GM23248 (cell line): ENCODE measurements at regions not wholly inside any gene's neighbourhood (a gene's known extent, or its start where the extent isn't known, plus 50 kb on each side); places are given as distances from the start of the nearest gene placed in this dataset.
"Not testable (repeated sequence)": the region's sequence is repeated elsewhere in the genome, so short reads cannot be mapped to it uniquely, and the experiment has no call there.

ENCODE experiments used
- DNase-seq: peaks from one replicate; pipeline ENCODE4 v3.0.0-alpha.2; 2015
- H2AFZ ChIP-seq: fragments of 200-600 bp; sonication (generic); 2 replicates; pipeline ENCODE4 v1.6.1; 2016; ENCODE audit warnings: antibody characterized with exemption
- H3F3A ChIP-seq: fragments of 200-600 bp; sonication (generic); 2 replicates; pipeline ENCODE4 v1.6.1; 2016; ENCODE audit warnings: mild to moderate bottlenecking, antibody characterized with exemption, mixed run types; ENCODE audit not compliant: insufficient read depth
- H3K27ac ChIP-seq: fragments of 200-600 bp; sonication (generic); 2 replicates; pipeline ENCODE4 v1.5.1; 2016; ENCODE audit warnings: mild to moderate bottlenecking
- H3K27me3 ChIP-seq: fragments of 200-600 bp; sonication (generic); replicated peaks from 2 replicates; pipeline ENCODE4 v1.6.1; 2016; ENCODE audit warnings: mild to moderate bottlenecking; ENCODE audit not compliant: insufficient read depth
- H3K36me3 ChIP-seq: fragments of 200-600 bp; sonication (generic); 2 replicates; pipeline ENCODE4 v1.6.1; 2016; ENCODE audit warnings: low read depth, mild to moderate bottlenecking
- H3K4me1 ChIP-seq: fragments of 200-600 bp; sonication (generic); 2 replicates; pipeline ENCODE4 v1.6.1; 2016; ENCODE audit warnings: mild to moderate bottlenecking; ENCODE audit not compliant: insufficient read depth
- H3K4me2 ChIP-seq: fragments of 200-600 bp; sonication (generic); one replicate; pipeline ENCODE4 v1.6.1; 2016; ENCODE audit warnings: mild to moderate bottlenecking; ENCODE audit not compliant: unreplicated experiment
- H3K4me3 ChIP-seq: fragments of 200-600 bp; sonication (generic); 2 replicates; pipeline ENCODE4 v1.5.1; 2016; ENCODE audit warnings: mild to moderate bottlenecking
- H3K79me2 ChIP-seq: fragments of 200-600 bp; sonication (generic); 2 replicates; pipeline ENCODE4 v1.6.1; 2016; ENCODE audit warnings: mild to moderate bottlenecking; ENCODE audit not compliant: insufficient read depth
- H3K9ac ChIP-seq: fragments of 200-600 bp; sonication (generic); 2 replicates; pipeline ENCODE4 v1.6.1; 2016; ENCODE audit warnings: mild to moderate bottlenecking
- H3K9me2 ChIP-seq: fragments of 200-600 bp; sonication (generic); 2 replicates; pipeline ENCODE4 v1.6.1; 2016; ENCODE audit warnings: mixed run types, mild to moderate bottlenecking, moderate library complexity; ENCODE audit not compliant: insufficient read depth
- H3K9me3 ChIP-seq: fragments of 200-600 bp; sonication (generic); one replicate; pipeline ENCODE4 v1.6.1; 2017; ENCODE audit warnings: low read depth
- H4K20me1 ChIP-seq: fragments of 200-600 bp; sonication (generic); 2 replicates; pipeline ENCODE4 v1.6.0; 2016; ENCODE audit not compliant: insufficient read depth
- EZH2 ChIP-seq: fragments of 200-600 bp; sonication (generic); IDR thresholded peaks from 2 replicates; pipeline ENCODE4 v1.6.1; 2018; ENCODE audit warnings: antibody characterized with exemption, mild to moderate bottlenecking; ENCODE audit not compliant: insufficient read depth, poor library complexity, severe bottlenecking
- EZH2phosphoT487 ChIP-seq: fragments of 200-600 bp; sonication (generic); IDR thresholded peaks from 2 replicates; pipeline ENCODE4 v1.6.1; 2018; ENCODE audit warnings: antibody characterized with exemption, moderate library complexity, mild to moderate bottlenecking, low read depth; ENCODE audit not compliant: insufficient read depth
- WGBS, 2 experiments: methylation state at CpG; one replicate each; pipeline ENCODE4 v1.1.6; 2015 to 2017; ENCODE audit warnings: low lambda C conversion rate in 2 of 2, low coverage in 1 of 2; ENCODE audit errors: missing lambda C conversion rate in 2 of 2; 5-methylcytosine and 5-hydroxymethylcytosine counted together
- in situ Hi-C: fragments of 300-500 bp; cut with MboI; formaldehyde crosslinking; loops from 2 replicates; pipeline ENCODE4 v1.15.0; 2020

DNA sequence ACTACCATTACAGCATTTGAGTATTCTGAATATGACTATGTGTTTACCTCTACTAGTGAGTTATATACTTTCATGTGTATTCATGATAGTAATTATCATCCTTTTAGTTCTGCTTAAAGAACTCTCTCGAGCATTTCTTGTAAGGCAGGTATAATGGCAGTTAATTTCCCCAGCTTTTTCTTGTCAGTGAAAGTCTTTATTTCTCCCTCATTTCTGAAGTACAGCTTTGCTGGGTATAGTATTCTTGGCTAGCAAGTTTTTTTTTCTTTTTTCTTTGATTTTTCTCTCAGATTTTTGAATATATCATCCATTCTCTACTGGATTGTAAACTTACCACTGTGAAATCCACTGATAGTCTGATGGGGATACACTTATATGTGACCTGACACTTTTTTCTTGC, 165.9 kb upstream of the ARHGAP5 start:
- 18 to 30% methylated on average over 1 of the region's 1 CpG for WGBS, 2 experiments
- Histone ChIP-seq H3K27ac (no peak overlapping the region), H4K20me1 (no peaks in the 10 kb centered on the region), H3K4me3 (no peak overlapping the region), H3K27me3 (no peaks in the 10 kb centered on the region), H3K9me3 (no peaks in the 10 kb centered on the region), H3K36me3 (no peaks in the 10 kb centered on the region), H3F3A (no peaks in the 10 kb centered on the region), H2AFZ (no peak overlapping the region), H3K4me1 (no peaks in the 10 kb centered on the region), H3K9me2 (no peaks in the 10 kb centered on the region), H3K9ac (no peak overlapping the region), H3K79me2 (no peaks in the 10 kb centered on the region), H3K4me2 (no peak overlapping the region)
- in situ Hi-C loops: no loop called here
- TF ChIP-seq EZH2 (no peak), EZH2phosphoT487 (no peak)
- DNase-seq: no peak

DNA sequence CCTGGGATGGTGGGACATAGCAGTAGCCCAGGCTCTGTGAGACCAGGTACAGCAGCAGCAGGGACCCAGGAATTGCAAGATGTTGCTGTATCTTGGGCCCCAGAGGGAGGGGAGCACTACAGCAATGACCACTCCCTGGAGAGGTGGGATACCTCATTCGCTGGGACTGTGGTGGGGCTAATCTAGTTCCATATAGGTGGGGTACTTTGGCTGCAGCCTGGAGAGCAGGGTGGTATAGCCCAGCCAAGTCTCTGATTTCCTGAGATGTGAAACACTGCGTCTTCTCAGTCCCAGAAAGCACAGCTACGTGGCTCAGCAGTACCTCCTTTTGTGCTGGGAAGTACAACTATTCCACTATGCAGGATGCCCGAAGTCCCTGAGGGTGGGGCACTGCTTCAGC, 163.7 kb upstream of the ARHGAP5 start:
- in situ Hi-C loops: no loop called here
- no peaks in the 10 kb centered on the region for H3K27me3 ChIP-seq
- no peaks in the 10 kb centered on the region for H3F3A ChIP-seq
- 71 to 82% methylated on average over 4 of the region's 4 CpGs for WGBS, 2 experiments
- no peak overlapping the region for H3K4me3 ChIP-seq
- H3K27ac ChIP-seq: no peak overlapping the region
- H3K36me3 ChIP-seq: no peaks in the 10 kb centered on the region
- no peaks in the 10 kb centered on the region for H4K20me1 ChIP-seq
- no peaks in the 10 kb centered on the region for H3K9me3 ChIP-seq
- no peak overlapping the region for H3K4me2 ChIP-seq
- no peaks in the 10 kb centered on the region for H3K79me2 ChIP-seq
- TF ChIP-seq EZH2phosphoT487 (no peak), EZH2 (no peak)
- no peaks in the 10 kb centered on the region for H3K9me2 ChIP-seq
- H2AFZ ChIP-seq: no peak overlapping the region
- H3K4me1 ChIP-seq: no peaks in the 10 kb centered on the region
- H3K9ac ChIP-seq: no peak overlapping the region
- no peak for DNase-seq

DNA sequence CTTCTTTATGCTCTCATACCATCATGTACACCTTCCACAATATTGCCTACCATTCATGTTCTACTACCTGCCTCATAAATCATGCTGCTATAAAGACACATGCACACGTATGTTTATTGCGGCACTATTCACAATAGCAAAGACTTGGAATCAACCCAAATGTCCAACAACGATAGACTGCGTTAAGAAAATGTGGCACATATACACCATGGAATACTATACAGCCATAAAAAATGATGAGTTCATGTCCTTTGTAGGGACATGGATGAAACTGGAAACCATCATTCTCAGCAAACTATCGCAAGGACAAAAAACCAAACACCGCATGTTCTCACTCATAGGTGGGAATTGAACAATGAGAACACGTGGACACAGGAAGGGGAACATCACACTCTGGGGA, 158.8 kb upstream of the ARHGAP5 start:
- H3K27ac ChIP-seq, H3K36me3 ChIP-seq, H3K9me2 ChIP-seq, H3K27me3 ChIP-seq, H3F3A ChIP-seq, DNase-seq, H3K4me2 ChIP-seq, H3K4me1 ChIP-seq, H3K9me3 ChIP-seq, H3K9ac ChIP-seq, H3K79me2 ChIP-seq, in situ Hi-C loops, H3K4me3 ChIP-seq, H2AFZ ChIP-seq, H4K20me1 ChIP-seq: not testable (repeated sequence)
- WGBS, 2 experiments: 93 to 97% methylated on average over 4 to 5 of the region's 7 CpGs

DNA sequence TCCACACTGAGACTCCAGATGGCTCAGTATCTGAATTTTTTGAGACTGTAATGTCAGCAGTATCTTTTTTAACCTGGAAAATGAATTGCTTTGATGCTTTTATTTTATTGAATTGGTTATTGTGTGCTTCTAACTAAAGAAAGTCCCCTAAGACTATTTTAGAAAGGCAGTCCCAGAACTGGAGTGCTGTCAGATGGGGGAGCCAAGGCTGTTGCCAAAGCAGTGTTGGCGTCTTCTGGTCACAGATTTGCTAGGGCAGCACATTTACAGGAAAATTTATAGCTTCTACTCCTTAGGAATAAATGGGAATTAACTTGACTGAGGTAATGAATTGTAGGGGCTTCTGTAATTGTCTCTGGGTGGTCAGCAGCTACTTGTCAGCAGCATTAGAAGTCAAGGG, 157.1 kb upstream of the ARHGAP5 start:
- Histone ChIP-seq H3K9me2 (no peaks in the 10 kb centered on the region), H3K27me3 (no peaks in the 10 kb centered on the region), H3K4me1 (0 out of 2 replicates have a peak, but pooled peaks cover 9% of the 10 kb centered on the region), H3K4me2 (no peak overlapping the region), H3K9me3 (no peaks in the 10 kb centered on the region), H3K36me3 (no peaks in the 10 kb centered on the region), H3K27ac (no peak overlapping the region), H3K9ac (no peak overlapping the region), H3F3A (no peaks in the 10 kb centered on the region), H3K79me2 (no peaks in the 10 kb centered on the region), H3K4me3 (no peak overlapping the region), H4K20me1 (no peaks in the 10 kb centered on the region), H2AFZ (no peak overlapping the region)
- TF ChIP-seq EZH2phosphoT487: no peak
- in situ Hi-C loops: no loop called here
- DNase-seq: no peak
- WGBS, 2 experiments: 89 to 91% methylated on average over 1 of the region's 1 CpG

DNA sequence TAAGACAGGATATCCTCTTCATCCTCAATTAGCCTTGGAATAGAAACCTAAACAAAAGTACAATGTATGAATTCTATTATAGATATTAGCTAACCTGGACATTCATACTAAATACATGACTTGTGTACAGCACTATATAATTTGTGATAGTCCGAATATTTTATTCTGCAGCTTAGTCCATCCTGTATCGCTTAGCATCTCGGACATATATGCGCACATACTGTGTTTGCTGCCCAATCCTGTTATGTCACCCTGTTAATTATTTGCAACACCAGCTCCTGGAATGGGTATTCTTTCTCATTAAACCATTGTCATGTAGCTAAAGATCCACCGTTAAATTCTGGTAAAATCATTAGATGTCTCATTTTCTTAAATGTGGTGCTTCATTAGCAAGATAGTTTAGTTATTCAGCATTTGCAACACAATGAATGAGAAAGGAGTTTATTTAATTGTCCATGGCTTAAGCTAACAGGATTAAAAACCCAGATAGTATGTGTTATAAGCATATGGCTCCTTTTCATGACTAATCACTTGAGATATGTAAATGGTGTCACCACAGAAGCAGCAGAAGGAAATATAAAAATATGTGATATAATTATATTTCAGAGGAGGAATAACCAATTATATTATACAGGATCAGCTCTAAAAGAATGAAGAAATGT, 156.0 kb upstream of the ARHGAP5 start:
- Histone ChIP-seq H2AFZ (no peak overlapping the region), H3K4me1 (0 out of 2 replicates have a peak, but pooled peaks cover 9% of the 10 kb centered on the region), H3K36me3 (no peaks in the 10 kb centered on the region), H3K9me3 (no peaks in the 10 kb centered on the region), H3K79me2 (no peaks in the 10 kb centered on the region), H3K9ac (no peak overlapping the region), H3K27ac (no peak overlapping the region), H3F3A (no peaks in the 10 kb centered on the region), H3K9me2 (no peaks in the 10 kb centered on the region), H3K4me2 (no peak overlapping the region), H4K20me1 (no peaks in the 10 kb centered on the region), H3K4me3 (no peak overlapping the region), H3K27me3 (no peaks in the 10 kb centered on the region)
- peak; percentile 42 for DNase-seq
- TF ChIP-seq EZH2phosphoT487 (no peak), EZH2 (no peak)
- in situ Hi-C loops: no loop called here
- 93 to 98% methylated on average over 5 of the region's 5 CpGs for WGBS, 2 experiments
